ENCODE measurements at regions not wholly inside any gene's neighbourhood (a gene's known extent, or its start where the extent isn't known, plus 50 kb on each side); places are given as distances from the start of the nearest gene placed in this dataset.

DNA sequence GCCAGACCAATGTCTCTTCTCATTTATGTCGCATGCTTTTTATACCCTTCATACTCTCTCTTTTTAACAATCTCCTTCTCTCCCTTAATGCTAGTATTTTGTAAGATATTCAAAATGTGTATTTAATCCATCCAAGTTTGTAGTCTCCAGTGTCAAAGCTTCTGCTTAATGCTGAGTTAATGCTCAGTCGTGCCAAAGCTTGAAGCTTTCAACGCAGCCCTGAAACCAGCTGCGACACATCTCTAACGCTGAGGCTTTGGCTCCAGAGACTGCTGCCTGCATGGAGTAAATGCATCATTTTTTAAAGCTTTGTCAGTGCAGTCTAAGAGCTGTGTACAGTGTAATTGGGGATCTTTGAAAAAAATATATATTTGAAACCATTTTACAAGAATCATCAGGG, 2108.8 kb upstream of the PIK3C3 start:
- no peaks in the 10 kb centered on the region for H3K36me3 ChIP-seq (ENCODE audit: control insufficient read depth in 4 of 4, insufficient read depth in 4 of 4, low read length in 3 of 4)
- POLR2A ChIA-PET, result interaction anchor here (0.6 to 1.0 kb wide), 2 partner anchors 16 to 205 kb away, joined by 3 read pairs; no protein-coding TSS in a partner anchor

GRCh38 chr18:39845631-39846030, 2109.4 kb upstream of the PIK3C3 start:
- POLR2A ChIA-PET, result interaction anchor here (0.6 to 1.0 kb wide), 2 partner anchors 16 to 204 kb away, joined by 3 read pairs; no protein-coding TSS in a partner anchor
- no peaks in the 10 kb centered on the region for H3K36me3 ChIP-seq (ENCODE audit: control insufficient read depth in 4 of 4, insufficient read depth in 4 of 4, low read length in 3 of 4)

More for the DNA sequence above, 2108.8 kb upstream of the PIK3C3 start:
- CTCF ChIA-PET, result no interaction called here
- Histone ChIP-seq H3K27me3 (replicated peaks in 2 of 5; ENCODE audit: control insufficient read depth in 4 of 5, insufficient read depth in 5 of 5, low read length in 4 of 5) (peaks cover 0 to 9% (median 0%) of the 10 kb centered on the region in 5 experiments), H3K9me3 (ENCODE audit: control extremely low read depth in 1 of 5, control insufficient read depth in 4 of 5, insufficient read depth in 2 of 5, low read depth in 1 of 5, low read length in 4 of 5) (no peaks in the 10 kb centered on the region), H3K27ac (ENCODE audit: insufficient read depth in 1 of 2, low read depth in 1 of 2, low read length in 2 of 2, poor library complexity in 1 of 2, severe bottlenecking in 2 of 2) (no peak overlapping the region), H3K4me3 (ENCODE audit: control insufficient read depth in 1 of 7, extremely low read depth in 1 of 7, insufficient read depth in 4 of 7, low read depth in 2 of 7, low read length in 6 of 7) (no peak overlapping the region), H3K4me1 (ENCODE audit: control extremely low read depth in 1 of 4, control insufficient read depth in 4 of 4, insufficient read depth in 4 of 4, low read length in 3 of 4) (peaks cover 1 to 8% (median 7%) of the 10 kb centered on the region in 4 experiments)
- DNase-seq, result no peak
- 93% methylated on average over 2 of the region's 5 CpGs for WGBS (ENCODE audit: insufficient coverage)

DNA sequence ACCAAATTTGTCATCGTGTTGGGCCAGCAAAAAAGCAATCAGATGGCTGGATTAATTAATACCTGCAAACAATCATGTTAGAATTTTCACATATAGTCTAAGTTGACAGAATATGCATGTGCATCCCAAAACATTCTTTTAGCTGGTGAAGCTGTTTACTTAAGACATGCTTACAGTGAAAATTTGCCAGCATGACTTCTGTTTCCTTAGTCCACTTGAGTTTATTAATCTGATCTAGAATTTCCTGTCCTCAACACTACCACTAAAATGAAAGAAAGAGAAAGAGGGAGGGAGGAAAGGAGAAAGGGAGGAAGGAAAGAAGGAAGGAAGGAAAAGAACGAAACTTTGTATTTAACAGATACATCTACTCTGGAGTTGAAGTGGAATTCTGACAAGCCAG, 2109.9 kb upstream of the PIK3C3 start:
- no peak overlapping the region for H3K27ac ChIP-seq (ENCODE audit: insufficient read depth in 1 of 2, low read depth in 1 of 2, low read length in 2 of 2, poor library complexity in 1 of 2, severe bottlenecking in 2 of 2)
- POLR2A ChIA-PET, result no interaction called here
- 50% methylated on average over 1 of the region's 2 CpGs for WGBS (ENCODE audit: insufficient coverage)

More at GRCh38 chr18:39845631-39846030, 2109.4 kb upstream of the PIK3C3 start:
- Histone ChIP-seq H3K27ac (ENCODE audit: insufficient read depth in 1 of 2, low read depth in 1 of 2, low read length in 2 of 2, poor library complexity in 1 of 2, severe bottlenecking in 2 of 2) (no peak overlapping the region), H3K9me3 (ENCODE audit: control extremely low read depth in 1 of 5, control insufficient read depth in 4 of 5, insufficient read depth in 2 of 5, low read depth in 1 of 5, low read length in 4 of 5) (no peaks in the 10 kb centered on the region), H3K27me3 (replicated peaks in 2 of 5; ENCODE audit: control insufficient read depth in 4 of 5, insufficient read depth in 5 of 5, low read length in 4 of 5) (peaks cover 0 to 15% (median 0%) of the 10 kb centered on the region in 5 experiments), H3K4me1 (ENCODE audit: control extremely low read depth in 1 of 4, control insufficient read depth in 4 of 4, insufficient read depth in 4 of 4, low read length in 3 of 4) (peaks cover 5 to 12% (median 9%) of the 10 kb centered on the region in 4 experiments), H3K4me3 (ENCODE audit: control insufficient read depth in 1 of 7, extremely low read depth in 1 of 7, insufficient read depth in 4 of 7, low read depth in 2 of 7, low read length in 6 of 7) (no peak overlapping the region)
- WGBS (ENCODE audit: insufficient coverage), result no CpG with 5 or more reads among the region's 1 CpG
- DNase-seq, result no peak
- CTCF ChIA-PET, result no interaction called here

DNA sequence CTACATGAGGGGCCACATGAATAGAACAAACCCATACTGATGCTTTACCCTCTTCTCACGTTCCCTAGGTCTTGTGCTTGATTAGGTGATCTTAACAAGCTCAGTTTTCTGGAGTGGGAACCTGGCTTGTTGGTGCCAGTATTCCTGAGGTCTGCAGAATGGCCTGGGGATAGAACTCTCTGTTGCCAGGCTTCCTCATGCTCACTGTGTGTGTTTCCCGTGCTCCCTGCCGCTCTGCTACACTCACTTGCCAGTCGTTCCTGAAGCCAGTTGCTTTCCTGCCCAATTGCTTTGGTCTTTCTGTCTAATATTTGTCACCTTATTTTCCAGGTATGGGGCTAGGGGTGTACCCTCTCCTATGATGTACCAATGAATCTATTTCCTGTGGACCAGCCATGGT, 2111.5 kb upstream of the PIK3C3 start:
- peaks cover 5 to 12% (median 9%) of the 10 kb centered on the region in 4 experiments for H3K4me1 ChIP-seq (ENCODE audit: control extremely low read depth in 1 of 4, control insufficient read depth in 4 of 4, insufficient read depth in 4 of 4, low read length in 3 of 4)
- H3K27ac ChIP-seq (ENCODE audit: insufficient read depth in 1 of 2, low read depth in 1 of 2, low read length in 2 of 2, poor library complexity in 1 of 2, severe bottlenecking in 2 of 2), result no peak overlapping the region
- 90% methylated on average over 4 of the region's 4 CpGs for WGBS (ENCODE audit: insufficient coverage)
- no peaks in the 10 kb centered on the region for H3K36me3 ChIP-seq (ENCODE audit: control insufficient read depth in 4 of 4, insufficient read depth in 4 of 4, low read length in 3 of 4)
- no peaks in the 10 kb centered on the region for H3K9me3 ChIP-seq (ENCODE audit: control extremely low read depth in 1 of 5, control insufficient read depth in 4 of 5, insufficient read depth in 2 of 5, low read depth in 1 of 5, low read length in 4 of 5)
- no peak for DNase-seq
- CTCF ChIA-PET, result no interaction called here
- H3K4me3 ChIP-seq (ENCODE audit: control insufficient read depth in 1 of 7, extremely low read depth in 1 of 7, insufficient read depth in 4 of 7, low read depth in 2 of 7, low read length in 6 of 7), result no peak overlapping the region
- H3K27me3 ChIP-seq (replicated peaks in 2 of 5; ENCODE audit: control insufficient read depth in 4 of 5, insufficient read depth in 5 of 5, low read length in 4 of 5), result peaks cover 0 to 17% (median 0%) of the 10 kb centered on the region in 5 experiments
- POLR2A ChIA-PET, result no interaction called here

More for the DNA sequence above, 2109.9 kb upstream of the PIK3C3 start:
- CTCF ChIA-PET, result no interaction called here
- H3K36me3 ChIP-seq (ENCODE audit: control insufficient read depth in 4 of 4, insufficient read depth in 4 of 4, low read length in 3 of 4), result no peaks in the 10 kb centered on the region
- H3K4me3 ChIP-seq (ENCODE audit: control insufficient read depth in 1 of 7, extremely low read depth in 1 of 7, insufficient read depth in 4 of 7, low read depth in 2 of 7, low read length in 6 of 7), result no peak overlapping the region
- no peak for DNase-seq
- H3K9me3 ChIP-seq (ENCODE audit: control extremely low read depth in 1 of 5, control insufficient read depth in 4 of 5, insufficient read depth in 2 of 5, low read depth in 1 of 5, low read length in 4 of 5), result no peaks in the 10 kb centered on the region
- peaks cover 0 to 17% (median 0%) of the 10 kb centered on the region in 5 experiments for H3K27me3 ChIP-seq (replicated peaks in 2 of 5; ENCODE audit: control insufficient read depth in 4 of 5, insufficient read depth in 5 of 5, low read length in 4 of 5)
- H3K4me1 ChIP-seq (ENCODE audit: control extremely low read depth in 1 of 4, control insufficient read depth in 4 of 4, insufficient read depth in 4 of 4, low read length in 3 of 4), result peaks cover 5 to 12% (median 9%) of the 10 kb centered on the region in 4 experiments

DNA sequence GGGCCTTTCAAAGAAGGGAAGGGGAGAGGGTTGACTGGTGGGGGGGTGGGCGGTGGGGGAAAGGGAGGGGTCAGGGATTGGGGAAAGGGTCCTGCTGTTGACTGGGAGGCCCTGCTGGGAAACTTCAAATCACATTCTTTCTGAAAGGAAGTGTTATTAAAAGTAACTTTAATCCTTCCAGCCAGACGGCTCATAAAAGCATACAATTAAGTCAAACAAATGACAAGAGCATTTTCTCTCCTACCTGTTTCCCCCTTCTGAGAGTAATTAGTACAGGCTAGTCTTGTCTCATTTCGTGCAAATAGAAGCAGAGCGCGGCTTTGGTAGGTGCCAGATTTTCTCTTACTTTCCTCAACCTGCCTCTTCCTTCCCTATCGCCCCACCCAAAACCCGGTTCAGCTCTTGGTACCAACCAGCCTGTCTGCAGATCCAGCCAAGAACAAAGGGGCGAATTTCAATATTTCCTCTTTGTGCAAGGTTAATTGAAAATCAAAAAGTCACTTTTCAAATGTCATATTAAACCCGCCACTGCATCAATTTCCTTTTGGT, 2112.6 kb upstream of the PIK3C3 start:
- H3K27me3 ChIP-seq (replicated peaks in 2 of 5; ENCODE audit: control insufficient read depth in 4 of 5, insufficient read depth in 5 of 5, low read length in 4 of 5), result peaks cover 0 to 17% (median 0%) of the 10 kb centered on the region in 5 experiments
- peaks cover 5 to 12% (median 9%) of the 10 kb centered on the region in 4 experiments for H3K4me1 ChIP-seq (ENCODE audit: control extremely low read depth in 1 of 4, control insufficient read depth in 4 of 4, insufficient read depth in 4 of 4, low read length in 3 of 4)
- ChIA-PET POLR2A (no interaction called here), CTCF (interaction anchor here (1.9 kb wide), 1 partner anchor 11 kb away, joined by 6 read pairs; no protein-coding TSS in a partner anchor)
- no CpG with 5 or more reads among the region's 9 CpGs for WGBS (ENCODE audit: insufficient coverage)
- DNase-seq, result peak in 1 of 3 donors; percentile 3
- no peaks in the 10 kb centered on the region for H3K36me3 ChIP-seq (ENCODE audit: control insufficient read depth in 4 of 4, insufficient read depth in 4 of 4, low read length in 3 of 4)
- no peak overlapping the region for H3K27ac ChIP-seq (ENCODE audit: insufficient read depth in 1 of 2, low read depth in 1 of 2, low read length in 2 of 2, poor library complexity in 1 of 2, severe bottlenecking in 2 of 2)
- peak overlapping the region in 1 of 7 experiments; percentile 71 for H3K4me3 ChIP-seq (ENCODE audit: control insufficient read depth in 1 of 7, extremely low read depth in 1 of 7, insufficient read depth in 4 of 7, low read depth in 2 of 7, low read length in 6 of 7)
- no peaks in the 10 kb centered on the region for H3K9me3 ChIP-seq (ENCODE audit: control extremely low read depth in 1 of 5, control insufficient read depth in 4 of 5, insufficient read depth in 2 of 5, low read depth in 1 of 5, low read length in 4 of 5)

DNA sequence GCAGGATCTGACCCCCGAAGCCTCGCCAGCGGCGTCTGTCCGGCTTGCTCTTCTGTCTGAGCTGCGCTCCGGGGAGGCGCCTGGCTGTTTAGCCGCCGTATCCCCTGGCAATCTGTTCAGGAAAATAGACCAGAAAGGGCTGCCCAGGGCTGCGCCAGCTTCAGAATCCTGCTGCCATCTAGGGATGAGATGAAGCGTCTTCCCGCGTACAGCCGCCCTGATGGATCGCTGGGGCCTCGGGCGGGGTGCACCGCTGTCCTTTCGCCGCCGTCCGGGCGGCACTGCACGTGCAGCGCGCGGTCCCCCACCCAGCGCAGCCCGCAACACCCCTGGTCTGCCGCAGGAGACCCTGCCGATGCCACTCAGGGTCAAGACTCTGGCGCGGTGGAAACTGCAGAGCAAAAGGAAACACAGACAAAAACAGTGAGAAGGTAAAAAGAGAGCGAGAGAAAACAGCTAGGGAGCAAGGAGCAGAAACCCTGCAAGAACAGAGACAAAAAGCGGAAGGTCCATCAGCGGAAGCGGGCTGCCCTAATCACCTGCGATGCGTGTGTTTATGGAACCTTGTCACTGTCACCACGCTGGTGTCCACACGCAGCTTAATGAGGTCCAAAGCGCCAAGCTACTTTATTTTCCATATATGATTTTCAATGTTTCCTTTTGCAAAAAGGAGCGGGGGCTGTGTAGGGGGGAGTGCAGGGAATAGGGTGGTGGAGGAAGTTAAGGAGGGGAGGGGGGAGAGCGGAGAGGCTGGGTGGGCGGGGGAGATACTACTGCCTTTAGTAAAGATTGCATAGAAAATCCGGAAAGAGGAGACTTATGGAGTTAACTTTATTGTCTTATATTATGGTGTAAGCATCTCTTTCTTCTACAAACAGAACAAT, 2113.3 kb upstream of the PIK3C3 start:
- DNase-seq, result peak; percentile 31 to 59 (median 49)
- ChIA-PET POLR2A (no interaction called here), CTCF (interaction anchor here (1.9 kb wide), 1 partner anchor 10 kb away, joined by 6 read pairs; no protein-coding TSS in a partner anchor)
- Histone ChIP-seq H3K4me1 (ENCODE audit: control extremely low read depth in 1 of 4, control insufficient read depth in 4 of 4, insufficient read depth in 4 of 4, low read length in 3 of 4) (peaks cover 5 to 12% (median 9%) of the 10 kb centered on the region in 4 experiments), H3K27me3 (replicated peaks in 2 of 5; ENCODE audit: control insufficient read depth in 4 of 5, insufficient read depth in 5 of 5, low read length in 4 of 5) (peaks cover 0 to 17% (median 0%) of the 10 kb centered on the region in 5 experiments), H3K4me3 (ENCODE audit: control insufficient read depth in 1 of 7, extremely low read depth in 1 of 7, insufficient read depth in 4 of 7, low read depth in 2 of 7, low read length in 6 of 7) (peak overlapping the region; percentile 11 to 78 (median 71)), H3K9me3 (ENCODE audit: control extremely low read depth in 1 of 5, control insufficient read depth in 4 of 5, insufficient read depth in 2 of 5, low read depth in 1 of 5, low read length in 4 of 5) (no peaks in the 10 kb centered on the region), H3K27ac (ENCODE audit: insufficient read depth in 1 of 2, low read depth in 1 of 2, low read length in 2 of 2, poor library complexity in 1 of 2, severe bottlenecking in 2 of 2) (no peak overlapping the region), H3K36me3 (ENCODE audit: control insufficient read depth in 4 of 4, insufficient read depth in 4 of 4, low read length in 3 of 4) (no peaks in the 10 kb centered on the region)
- WGBS (ENCODE audit: insufficient coverage), result 1% methylated on average over 41 of the region's 47 CpGs
